Stimulated activated CD8-positive, alpha-beta memory T cell treated with anti-CD3 and anti-CD28 coated beads, Interleukin-12 subunit alpha, Interleukin-12 subunit beta, amount 100 ng/mL, for 4 hours (primary cell): ENCODE measurements at regions not wholly inside any gene's neighbourhood (a gene's known extent, or its start where the extent isn't known, plus 50 kb on each side); places are given as distances from the start of the nearest gene placed in this dataset.
"Not testable (repeated sequence)": the region's sequence is repeated elsewhere in the genome, so short reads cannot be mapped to it uniquely, and the experiment has no call there.

Source experiments
- DNase-seq: peaks from one replicate; pipeline ENCODE4 v3.0.0-alpha.2; 2020; ENCODE audit warnings: low read depth

GRCh38 chr19:13652810-13653590, 111.3 kb upstream of the MRI1 start:
- no peak for DNase-seq

- no peak for DNase-seq
These were observed 117.6 kb upstream of the MRI1 start for GRCh38 chr19:13646758-13647157.

DNA sequence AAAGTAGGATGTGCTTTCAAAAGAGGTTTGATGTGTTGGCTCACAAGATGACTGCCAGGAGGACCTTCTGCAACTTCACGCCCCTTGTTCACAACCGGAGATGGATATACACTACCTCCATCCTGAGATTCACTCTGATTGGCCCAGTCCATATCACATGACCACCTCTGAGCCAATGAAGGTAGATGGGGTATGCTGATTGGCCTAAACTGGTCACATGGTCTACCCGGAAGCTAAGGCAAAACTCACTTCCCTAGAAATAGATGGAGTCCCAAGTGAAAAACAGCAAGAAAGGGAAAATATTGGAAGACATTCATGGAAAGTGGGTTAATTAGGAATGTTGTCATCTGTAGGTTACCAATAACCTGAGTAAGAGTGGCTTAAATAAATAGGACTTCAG, 119.7 kb upstream of the MRI1 start:
- no peak for DNase-seq

DNA sequence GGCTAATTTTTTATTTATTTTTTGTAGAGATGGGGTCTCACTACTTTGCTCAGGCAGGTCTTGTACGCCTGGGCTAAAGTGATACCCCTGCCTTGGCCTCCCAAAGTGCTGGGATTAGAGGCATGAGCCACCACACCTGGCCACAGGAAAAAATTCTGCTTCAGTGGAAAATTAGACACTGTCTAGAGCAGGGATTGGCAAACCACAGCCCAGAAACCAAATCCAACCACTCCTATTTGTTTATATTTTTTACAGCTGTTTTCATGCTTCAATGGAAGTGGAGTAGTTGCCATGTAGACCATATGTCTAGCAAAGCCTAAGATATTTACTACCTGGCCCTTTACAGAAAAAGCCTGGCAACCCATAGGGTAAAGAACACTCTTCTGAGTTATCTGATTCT, 123.7 kb upstream of the MRI1 start:
- DNase-seq = no peak

- DNase-seq = no peak
These were observed 124.9 kb upstream of the MRI1 start for GRCh38 chr19:13639342-13639929.

DNA sequence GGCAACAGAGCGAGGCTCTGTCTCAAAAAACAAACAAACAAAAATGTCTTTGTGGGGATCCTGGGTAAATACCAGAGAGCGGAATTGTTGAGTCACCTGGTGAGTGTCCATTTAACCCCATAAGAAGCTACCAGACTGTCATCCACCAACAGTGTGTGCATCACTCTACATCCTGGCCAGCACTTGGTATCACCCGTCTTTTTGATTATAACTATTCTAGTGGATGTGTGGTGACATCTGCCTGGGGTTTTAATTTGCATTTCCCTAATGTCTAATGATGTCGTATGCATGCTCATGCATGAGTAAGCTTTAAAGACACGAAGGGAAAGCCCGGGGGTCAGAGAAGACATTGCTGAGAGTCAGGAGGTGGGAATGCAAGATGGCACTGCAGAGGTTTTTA, 126.7 kb upstream of the MRI1 start:
- no peak for DNase-seq

DNA sequence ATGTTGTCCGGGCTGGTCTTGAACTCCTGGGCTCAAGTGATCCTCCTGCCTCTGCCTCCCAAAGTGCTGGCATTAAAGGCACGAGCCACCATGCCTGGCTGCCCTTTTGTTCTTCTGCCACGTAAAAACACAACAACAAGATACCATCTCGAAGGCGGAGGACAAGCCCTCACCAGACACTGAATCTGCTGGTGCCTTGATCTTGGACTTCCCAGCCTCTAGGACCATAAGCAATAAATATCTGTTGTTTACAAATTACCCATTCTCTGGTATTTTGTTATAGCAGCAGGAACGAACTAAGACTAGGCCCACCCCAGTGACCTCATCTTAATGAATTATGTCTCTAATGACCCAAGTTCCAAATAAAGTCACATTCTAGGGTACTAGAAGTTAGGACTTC, 128.4 kb upstream of the CACNA1A start:
- no peak for DNase-seq

DNA sequence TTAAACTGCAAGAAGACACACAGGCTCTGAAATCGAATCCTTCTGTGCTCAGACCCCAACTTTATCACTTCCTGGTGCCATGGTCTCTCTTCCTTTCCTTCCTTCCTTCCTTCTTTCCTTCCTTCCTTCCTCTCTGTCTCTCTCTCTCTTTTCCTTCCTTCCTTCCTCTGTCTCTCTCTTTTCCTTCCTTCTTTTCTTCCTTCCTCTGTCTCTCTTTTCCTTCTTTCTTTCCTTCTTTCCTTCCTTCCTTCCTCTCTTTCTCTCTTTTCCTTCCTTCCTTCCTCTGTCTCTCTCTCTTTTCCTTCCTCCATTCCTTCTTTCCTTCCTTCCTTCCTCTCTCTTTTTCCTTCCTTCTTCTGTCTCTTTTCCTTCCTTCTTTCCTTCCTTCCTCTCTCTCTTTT, 127.2 kb upstream of the CACNA1A start:
- DNase-seq = no peak

DNA sequence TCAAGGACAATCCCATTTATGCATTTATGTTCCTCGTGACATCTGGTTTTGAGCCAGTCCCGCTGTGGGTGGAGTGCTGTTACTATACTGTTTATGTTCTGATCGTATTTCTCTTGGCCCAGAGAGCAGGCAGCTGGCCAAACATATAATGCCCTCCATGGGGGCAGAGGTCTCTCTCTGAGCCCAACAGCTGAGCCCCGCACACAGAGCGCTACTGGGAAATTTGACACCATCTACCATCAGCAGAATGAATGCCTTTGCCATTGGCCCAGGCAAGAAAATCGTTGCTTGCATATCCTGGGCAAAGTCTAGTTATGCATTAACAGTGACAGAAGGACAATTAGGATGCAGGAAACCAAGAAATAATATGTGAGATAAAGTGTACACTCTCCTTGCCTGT, 126.8 kb upstream of the CACNA1A start:
- DNase-seq = no peak

GRCh38 chr19:13632164-13632563, 125.9 kb upstream of the CACNA1A start:
- DNase-seq = not testable (repeated sequence)

GRCh38 chr19:13629687-13630357, 123.5 kb upstream of the CACNA1A start:
- no peak for DNase-seq

GRCh38 chr19:13627531-13627930, 121.3 kb upstream of the CACNA1A start:
- no peak for DNase-seq

GRCh38 chr19:13623716-13624710, 117.7 kb upstream of the CACNA1A start:
- no peak for DNase-seq

DNA sequence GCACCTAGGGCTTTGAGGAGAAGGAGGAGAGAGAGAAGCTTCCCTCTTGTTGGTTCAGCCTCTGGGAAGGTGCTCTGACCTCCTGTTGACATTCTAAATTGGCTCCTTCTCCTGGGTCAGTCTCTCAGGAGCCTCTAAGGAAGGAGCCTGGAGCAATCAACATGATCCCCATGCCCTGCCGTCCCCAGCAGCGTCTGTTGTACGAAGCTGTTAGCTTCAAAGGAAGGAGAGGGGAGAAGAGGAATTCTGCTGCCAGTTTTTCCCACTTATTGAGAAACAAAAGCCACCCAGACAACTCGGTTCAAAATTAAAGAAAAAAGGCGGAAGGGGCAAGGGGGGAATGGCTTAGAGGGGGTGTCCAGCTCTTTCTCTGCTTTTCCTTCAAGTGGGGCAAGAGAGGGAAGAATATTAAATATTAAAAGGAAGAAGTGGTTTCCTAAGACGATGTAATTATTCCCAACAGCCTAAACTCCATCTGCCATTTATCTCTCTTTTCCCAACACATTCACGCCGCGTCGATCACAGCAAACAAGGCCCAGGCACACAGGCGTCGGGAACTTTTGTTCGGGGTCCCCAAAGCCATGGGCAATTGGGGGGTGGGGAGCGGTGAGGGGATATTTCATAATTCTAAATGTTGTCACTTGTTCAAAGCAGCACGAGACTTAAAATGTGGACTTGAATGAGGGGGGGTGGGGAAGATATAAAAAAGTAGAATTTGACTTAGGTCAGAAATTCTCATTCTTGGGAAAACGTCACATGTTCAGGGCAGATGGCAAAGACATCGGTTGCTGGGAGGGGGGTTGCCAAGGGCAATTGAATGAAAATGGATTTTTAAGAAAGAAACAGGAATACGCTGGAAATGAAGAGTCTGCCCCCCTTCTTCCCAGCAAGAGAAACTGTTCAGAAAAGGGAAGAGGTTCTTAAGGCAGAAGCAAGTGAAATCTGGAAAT, 116.8 kb upstream of the CACNA1A start:
- no peak for DNase-seq

DNA sequence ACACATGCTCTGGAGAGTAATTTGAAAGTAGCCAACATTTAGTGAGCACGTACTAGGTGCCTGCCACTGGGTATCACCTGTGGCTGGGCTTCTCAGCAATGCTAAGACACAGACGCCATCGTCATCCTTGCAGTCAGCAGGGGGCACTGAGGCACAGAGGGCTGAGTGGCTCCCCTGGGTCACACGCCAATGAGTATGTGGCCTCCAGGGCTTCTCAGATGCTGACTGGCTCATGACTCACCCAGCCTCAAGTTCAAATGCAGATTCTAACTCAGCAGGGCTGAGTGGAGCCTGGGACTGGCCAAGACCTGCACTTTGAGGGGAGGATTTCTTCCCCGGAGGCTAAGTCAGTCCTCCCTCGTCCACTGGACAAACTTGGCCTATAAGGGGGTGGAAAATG, 115.1 kb upstream of the CACNA1A start:
- DNase-seq = peak; percentile 6

- DNase-seq = no peak
These were observed 112.9 kb upstream of the CACNA1A start for GRCh38 chr19:13619203-13619632.

GRCh38 chr19:13615890-13616289, 109.6 kb upstream of the CACNA1A start:
- DNase-seq = no peak

DNA sequence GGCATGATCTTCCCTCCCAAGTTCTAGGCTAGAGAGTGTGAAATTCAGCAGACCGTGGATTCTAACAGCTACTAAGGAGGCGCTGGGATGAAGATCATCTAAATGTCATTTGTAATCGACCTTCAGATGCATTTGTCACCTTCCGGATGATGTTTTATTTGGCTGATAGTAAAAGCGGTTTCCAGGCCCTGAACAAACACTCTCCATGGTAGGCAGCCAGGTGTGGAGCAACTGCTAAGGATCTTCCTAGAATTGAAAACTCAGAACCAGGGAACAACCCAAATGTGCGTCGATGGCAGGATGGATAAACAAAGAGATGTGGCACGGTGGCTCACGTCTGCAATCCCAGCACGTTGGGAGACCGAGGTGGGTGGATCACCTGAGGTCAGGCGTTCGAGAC, 107.2 kb upstream of the CACNA1A start:
- no peak for DNase-seq

DNA sequence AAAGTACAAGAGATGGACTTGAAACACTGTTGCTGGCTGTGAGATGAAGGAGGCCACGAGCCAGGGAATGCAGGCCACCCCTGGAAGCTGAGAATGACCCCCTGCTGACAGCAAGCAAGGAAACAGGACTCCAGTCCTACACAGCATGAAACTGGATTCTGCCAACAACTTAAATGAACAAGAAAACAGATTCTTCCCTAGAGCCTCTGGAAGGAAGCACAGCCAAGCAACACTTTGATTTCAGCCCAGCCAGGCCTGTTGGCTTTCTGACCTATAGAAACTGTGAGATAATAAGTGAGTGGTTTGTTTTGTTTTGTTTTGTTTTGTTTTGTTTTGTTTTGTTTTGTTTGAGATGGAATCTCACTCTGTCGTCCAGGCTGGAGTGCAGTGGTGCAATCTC, 105.3 kb upstream of the CACNA1A start:
- no peak for DNase-seq

DNA sequence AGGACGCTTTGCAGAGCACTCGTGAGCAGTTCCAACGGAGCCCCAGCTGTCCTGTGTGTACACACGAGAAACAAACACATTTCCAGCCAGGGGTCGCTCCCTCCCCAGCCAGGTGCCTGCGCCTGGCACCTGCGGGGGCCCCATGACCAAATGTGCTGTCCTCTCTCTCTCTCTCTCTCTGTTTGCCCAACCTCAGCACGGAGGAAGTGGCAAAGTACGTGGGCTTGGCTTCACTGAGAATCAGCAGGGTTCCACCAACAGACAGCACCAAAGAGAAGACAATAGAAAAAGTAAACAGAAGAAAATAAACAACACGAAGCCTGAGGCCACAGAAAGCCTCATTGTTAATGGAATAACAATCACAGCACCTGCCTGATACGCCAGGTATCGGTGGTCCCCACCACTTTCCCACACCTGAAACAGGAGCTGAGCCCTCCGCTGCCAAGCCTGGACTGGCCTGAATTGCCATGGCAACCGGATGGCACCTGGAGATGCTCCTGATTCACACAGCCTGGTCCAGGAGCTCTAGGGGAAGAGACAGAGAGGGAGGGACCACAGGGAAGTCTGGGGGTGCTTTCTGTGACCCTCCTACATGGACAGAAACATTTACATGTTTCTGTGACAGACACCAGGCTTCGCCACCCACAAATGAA, 103.9 kb upstream of the CACNA1A start:
- no peak for DNase-seq
